HEK293T (cell line): ENCODE measurements at regions not wholly inside any gene's neighbourhood (a gene's known extent, or its start where the extent isn't known, plus 50 kb on each side); places are given as distances from the start of the nearest gene placed in this dataset.

Source experiments
- ARNT ChIP-seq: fragments of 450-650 bp; IDR thresholded peaks from 2 replicates; pipeline ENCODE4 v1.6.1; 2017; ENCODE audit warnings: mild to moderate bottlenecking
- BHLHE40 ChIP-seq: fragments of 450-650 bp; IDR thresholded peaks from 2 replicates; pipeline ENCODE4 v1.6.1; 2016; ENCODE audit warnings: mild to moderate bottlenecking, moderate library complexity, borderline replicate concordance
- ELF4 ChIP-seq: fragments of 450-650 bp; IDR thresholded peaks from 2 replicates; pipeline ENCODE4 v1.6.1; 2017; ENCODE audit warnings: antibody characterized with exemption
- FOXK2 ChIP-seq: fragments of 450-650 bp; IDR thresholded peaks from 2 replicates; pipeline ENCODE4 v1.6.1; 2016; ENCODE audit warnings: mild to moderate bottlenecking
- FOXM1 ChIP-seq: fragments of 450-650 bp; IDR thresholded peaks from 2 replicates; pipeline ENCODE4 v1.6.1; 2017; ENCODE audit warnings: mild to moderate bottlenecking, borderline replicate concordance
- HDGF ChIP-seq: fragments of 450-650 bp; IDR thresholded peaks from 2 replicates; pipeline ENCODE4 v1.6.1; 2017; ENCODE audit warnings: antibody characterized with exemption, borderline replicate concordance
- SP1 ChIP-seq: fragments of 450-650 bp; IDR thresholded peaks from 2 replicates; pipeline ENCODE4 v1.6.1; 2017
- TARDBP ChIP-seq: fragments of 450-650 bp; IDR thresholded peaks from 2 replicates; pipeline ENCODE4 v1.6.1; 2016
- ZNF384 ChIP-seq: fragments of 450-650 bp; IDR thresholded peaks from 2 replicates; pipeline ENCODE4 v1.6.1; 2016

GRCh38 chr4:126233483-126233882 is 918.7 kb downstream of the FAT4 start:
- no peak for TF ChIP-seq FOXM1
- no peak for TF ChIP-seq TARDBP
- TF ChIP-seq HDGF = no peak
- TF ChIP-seq FOXK2 = no peak
- no peak for TF ChIP-seq BHLHE40
- no peak for TF ChIP-seq SP1
- TF ChIP-seq ELF4 = no peak
- TF ChIP-seq ZNF384 = no peak
- TF ChIP-seq ARNT = no peak
